ENCODE measurements at regions not wholly inside any gene's neighbourhood (a gene's known extent, or its start where the extent isn't known, plus 50 kb on each side); places are given as distances from the start of the nearest gene placed in this dataset.

GRCh38 chr2:43071599-43072550 lies 154.5 kb downstream of the ZFP36L2 start:
- TF ChIP-seq RAD21 (IDR thresholded peaks at IDR 0.05; ENCODE audit: low read depth) = no peak
- no peak for TF ChIP-seq ZBTB7A (IDR thresholded peaks at IDR 0.05; ENCODE audit: low read depth)
- no peak for TF ChIP-seq TCF12 (IDR thresholded peaks at IDR 0.05; ENCODE audit: low read depth)
- no peak for TF ChIP-seq REST (IDR thresholded peaks at IDR 0.05; ENCODE audit: low read depth)

Measured in Ishikawa (cell line).